Astrocyte (in vitro differentiated cells and primary cell): ENCODE measurements at regions not wholly inside any gene's neighbourhood (a gene's known extent, or its start where the extent isn't known, plus 50 kb on each side); places are given as distances from the start of the nearest gene placed in this dataset.

ENCODE experiments used
- DNase-seq: peaks from one replicate; pipeline ENCODE4 v3.0.0-alpha.2; 2010; ENCODE audit warnings: low read depth
- FAIRE-seq: peaks from 2 replicates; lab custom pipeline; 2011; peaks lifted over from hg19 to GRCh38; lab: Jason Lieb, UNC
- H2AFZ ChIP-seq: 2 replicates; pipeline ENCODE4 v1.6.0; 2012; ENCODE audit warnings: low read depth, low read length, inconsistent platforms
- H3K27ac ChIP-seq: 2 replicates; pipeline ENCODE4 v1.5.1; 2011; ENCODE audit warnings: low read depth, low read length, inconsistent platforms
- H3K27me3 ChIP-seq: 2 replicates; pipeline ENCODE4 v1.6.0; 2011; ENCODE audit warnings: low read length, inconsistent platforms; ENCODE audit not compliant: insufficient read depth
- H3K36me3 ChIP-seq: 2 replicates; pipeline ENCODE4 v1.5.1; 2011; ENCODE audit warnings: low read length, inconsistent platforms; ENCODE audit not compliant: insufficient read depth
- H3K4me1 ChIP-seq: 2 replicates; pipeline ENCODE4 v1.5.1; 2011; ENCODE audit warnings: low read length, inconsistent platforms; ENCODE audit not compliant: insufficient read depth
- H3K4me2 ChIP-seq: 2 replicates; pipeline ENCODE4 v1.6.0; 2012; ENCODE audit warnings: low read length, inconsistent platforms
- H3K4me3 ChIP-seq: 2 replicates; pipeline ENCODE4 v1.5.1; 2011; ENCODE audit warnings: low read depth, mild to moderate bottlenecking, low read length, inconsistent platforms; ENCODE audit not compliant: insufficient read depth
- H3K79me2 ChIP-seq: 2 replicates; pipeline ENCODE4 v1.6.0; 2012; ENCODE audit warnings: mild to moderate bottlenecking, low read length, inconsistent platforms; ENCODE audit not compliant: insufficient read depth
- H3K9ac ChIP-seq: 2 replicates; pipeline ENCODE4 v1.6.0; 2012; ENCODE audit warnings: mild to moderate bottlenecking, low read length, inconsistent platforms
- H3K9me3 ChIP-seq: 2 replicates; pipeline ENCODE4 v1.5.1; 2012; ENCODE audit warnings: low read depth, mild to moderate bottlenecking, low read length, inconsistent platforms; ENCODE audit not compliant: insufficient read depth
- H4K20me1 ChIP-seq: 2 replicates; pipeline ENCODE4 v1.6.0; 2012; ENCODE audit warnings: low read length, inconsistent platforms; ENCODE audit not compliant: insufficient read depth
- H3K27ac Mint-ChIP-seq: one replicate; pipeline ENCODE4 v1.8.0; 2021; ENCODE audit warnings: mild to moderate bottlenecking, mixed read lengths; ENCODE audit not compliant: unreplicated experiment
- H3K27me3 Mint-ChIP-seq: one replicate; pipeline ENCODE4 v1.8.0; 2021; ENCODE audit warnings: low read depth, mixed read lengths; ENCODE audit not compliant: unreplicated experiment
- H3K36me3 Mint-ChIP-seq: one replicate; pipeline ENCODE4 v1.8.0; 2021; ENCODE audit warnings: low read depth, mixed read lengths; ENCODE audit not compliant: unreplicated experiment
- H3K4me1 Mint-ChIP-seq: one replicate; pipeline ENCODE4 v1.8.0; 2021; ENCODE audit warnings: low read depth, mixed read lengths; ENCODE audit not compliant: unreplicated experiment
- H3K4me3 Mint-ChIP-seq: one replicate; pipeline ENCODE4 v1.8.0; 2021; ENCODE audit warnings: mild to moderate bottlenecking, moderate library complexity, mixed read lengths; ENCODE audit not compliant: unreplicated experiment
- H3K9me3 Mint-ChIP-seq: one replicate; pipeline ENCODE4 v1.8.0; 2021; ENCODE audit warnings: mild to moderate bottlenecking, mixed read lengths; ENCODE audit not compliant: unreplicated experiment
- EZH2 ChIP-seq: IDR thresholded peaks from 2 replicates; pipeline ENCODE4 v1.6.1; 2012; ENCODE audit warnings: mild to moderate bottlenecking, low read length, inconsistent platforms; ENCODE audit not compliant: insufficient read depth
- TF ChIP-seq, protein P1 (sequence below): IDR thresholded peaks from 2 replicates; pipeline ENCODE4 v1.5.1; 2011; ENCODE audit warnings: low read depth, mild to moderate bottlenecking, inconsistent platforms, low read length, moderate library complexity; ENCODE audit not compliant: insufficient read depth

DNA sequence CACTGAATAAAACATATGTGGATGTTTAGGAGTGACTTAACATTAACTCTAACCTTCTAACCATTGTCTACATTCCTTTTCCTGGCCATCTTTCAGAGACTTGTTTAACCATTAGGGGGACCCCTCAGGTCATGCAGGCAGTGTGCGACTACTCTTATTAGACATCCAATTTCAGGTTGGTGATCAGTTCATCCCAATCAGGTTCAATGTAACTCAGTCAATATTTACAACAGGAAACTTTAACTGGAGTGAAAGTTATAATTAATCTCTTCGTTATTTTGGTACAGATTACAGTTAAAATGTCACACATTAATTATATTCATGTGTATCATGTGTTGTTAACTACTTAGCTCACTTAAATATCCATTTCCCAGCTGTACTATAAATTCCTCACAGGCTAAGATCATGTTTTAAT, 68.8 kb upstream of the RGS1 start:
- H3K9ac ChIP-seq: no peak overlapping the region
- Mint-ChIP-seq H3K27me3 (no peaks in the 10 kb centered on the region), H3K9me3 (no peaks in the 10 kb centered on the region), H3K27ac (peak overlapping the region; percentile 34), H3K4me3 (no peak overlapping the region), H3K4me1 (no peaks in the 10 kb centered on the region), H3K36me3 (no peaks in the 10 kb centered on the region)
- H3K4me3 ChIP-seq: no peak overlapping the region
- no peak overlapping the region for H3K4me2 ChIP-seq
- FAIRE-seq (no peak), DNase-seq (peak; percentile 46)
- no peaks in the 10 kb centered on the region for H3K27me3 ChIP-seq
- TF ChIP-seq, protein P1, sequence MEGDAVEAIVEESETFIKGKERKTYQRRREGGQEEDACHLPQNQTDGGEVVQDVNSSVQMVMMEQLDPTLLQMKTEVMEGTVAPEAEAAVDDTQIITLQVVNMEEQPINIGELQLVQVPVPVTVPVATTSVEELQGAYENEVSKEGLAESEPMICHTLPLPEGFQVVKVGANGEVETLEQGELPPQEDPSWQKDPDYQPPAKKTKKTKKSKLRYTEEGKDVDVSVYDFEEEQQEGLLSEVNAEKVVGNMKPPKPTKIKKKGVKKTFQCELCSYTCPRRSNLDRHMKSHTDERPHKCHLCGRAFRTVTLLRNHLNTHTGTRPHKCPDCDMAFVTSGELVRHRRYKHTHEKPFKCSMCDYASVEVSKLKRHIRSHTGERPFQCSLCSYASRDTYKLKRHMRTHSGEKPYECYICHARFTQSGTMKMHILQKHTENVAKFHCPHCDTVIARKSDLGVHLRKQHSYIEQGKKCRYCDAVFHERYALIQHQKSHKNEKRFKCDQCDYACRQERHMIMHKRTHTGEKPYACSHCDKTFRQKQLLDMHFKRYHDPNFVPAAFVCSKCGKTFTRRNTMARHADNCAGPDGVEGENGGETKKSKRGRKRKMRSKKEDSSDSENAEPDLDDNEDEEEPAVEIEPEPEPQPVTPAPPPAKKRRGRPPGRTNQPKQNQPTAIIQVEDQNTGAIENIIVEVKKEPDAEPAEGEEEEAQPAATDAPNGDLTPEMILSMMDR: peak; percentile 44
- no peak for TF ChIP-seq EZH2
- H3K4me1 ChIP-seq: no peaks in the 10 kb centered on the region
- no peak overlapping the region for H3K27ac ChIP-seq
- H3K36me3 ChIP-seq: no peaks in the 10 kb centered on the region
- no peaks in the 10 kb centered on the region for H3K9me3 ChIP-seq
- no peak overlapping the region for H2AFZ ChIP-seq
- H4K20me1 ChIP-seq: no peaks in the 10 kb centered on the region
- no peaks in the 10 kb centered on the region for H3K79me2 ChIP-seq

- peak; percentile 57 for DNase-seq
- H3K4me3 Mint-ChIP-seq: no peak overlapping the region
- no peak overlapping the region for H3K27ac ChIP-seq
- no peak overlapping the region for H3K27ac Mint-ChIP-seq
- peaks cover 10% of the 10 kb centered on the region for H3K4me1 Mint-ChIP-seq
- no peak overlapping the region for H3K9ac ChIP-seq
- no peak overlapping the region for H2AFZ ChIP-seq
- no peaks in the 10 kb centered on the region for H3K36me3 Mint-ChIP-seq
- no peaks in the 10 kb centered on the region for H3K9me3 ChIP-seq
- H3K4me1 ChIP-seq: no peaks in the 10 kb centered on the region
- no peaks in the 10 kb centered on the region for H4K20me1 ChIP-seq
- FAIRE-seq: no peak
- H3K4me3 ChIP-seq: no peak overlapping the region
- no peaks in the 10 kb centered on the region for H3K27me3 Mint-ChIP-seq
- no peaks in the 10 kb centered on the region for H3K79me2 ChIP-seq
- no peaks in the 10 kb centered on the region for H3K36me3 ChIP-seq
- TF ChIP-seq, protein P1: no peak
- no peak for TF ChIP-seq EZH2
- no peaks in the 10 kb centered on the region for H3K9me3 Mint-ChIP-seq
- no peaks in the 10 kb centered on the region for H3K27me3 ChIP-seq
- no peak overlapping the region for H3K4me2 ChIP-seq
Measured at GRCh38 chr1:192512426-192513162, 63.0 kb upstream of the RGS1 start.

DNA sequence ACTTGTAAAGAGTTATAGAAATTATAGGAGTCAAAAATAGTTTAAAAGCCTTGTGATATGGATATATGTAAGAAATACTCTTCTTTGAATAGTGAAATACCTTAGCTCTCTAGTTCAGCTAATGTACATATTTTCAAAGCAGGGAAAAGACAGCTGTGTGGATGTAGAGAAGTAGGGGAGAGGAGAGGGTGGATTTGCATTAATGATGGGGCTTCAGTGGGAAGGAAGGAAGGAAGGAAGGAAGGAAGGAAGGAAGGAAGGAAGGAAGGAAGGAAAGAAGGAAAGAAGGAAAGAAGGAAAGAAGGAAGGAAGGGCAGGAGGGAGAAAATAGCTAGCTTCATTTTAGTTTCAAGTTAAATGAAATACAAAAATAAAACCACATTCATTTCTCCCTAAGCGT, 62.4 kb upstream of the RGS1 start:
- no peak overlapping the region for H3K4me3 ChIP-seq
- Mint-ChIP-seq H3K9me3 (no peaks in the 10 kb centered on the region), H3K36me3 (no peaks in the 10 kb centered on the region), H3K27me3 (no peaks in the 10 kb centered on the region), H3K4me3 (no peak overlapping the region), H3K27ac (no peak overlapping the region), H3K4me1 (peaks cover 11% of the 10 kb centered on the region)
- DNase-seq (no peak), FAIRE-seq (no peak)
- H3K4me1 ChIP-seq: no peaks in the 10 kb centered on the region
- no peak overlapping the region for H2AFZ ChIP-seq
- H3K9me3 ChIP-seq: no peaks in the 10 kb centered on the region
- no peak overlapping the region for H3K9ac ChIP-seq
- no peaks in the 10 kb centered on the region for H3K79me2 ChIP-seq
- no peak for TF ChIP-seq EZH2
- TF ChIP-seq, protein P1: no peak
- no peaks in the 10 kb centered on the region for H3K27me3 ChIP-seq
- H3K27ac ChIP-seq: no peak overlapping the region
- H3K4me2 ChIP-seq: no peak overlapping the region
- H4K20me1 ChIP-seq: no peaks in the 10 kb centered on the region
- H3K36me3 ChIP-seq: no peaks in the 10 kb centered on the region
